Stimulated activated CD4-positive, alpha-beta T cell treated with anti-CD3 and anti-CD28 coated beads, TNF-alpha, amount 100 ng/mL, for 1 hour (primary cell): ENCODE measurements at regions not wholly inside any gene's neighbourhood (a gene's known extent, or its start where the extent isn't known, plus 50 kb on each side); places are given as distances from the start of the nearest gene placed in this dataset.
"Not testable (repeated sequence)": the region's sequence is repeated elsewhere in the genome, so short reads cannot be mapped to it uniquely, and the experiment has no call there.

ENCODE experiments used
- DNase-seq, 3 donors: peaks; one replicate each; pipeline ENCODE4 v3.0.0-alpha.2; 2020; ENCODE audit warnings: low read depth in 3 of 3, low spot score in 1 of 3

GRCh38 chr11:87769661-87770060 lies 405.6 kb downstream of the RAB38 start:
- no peak for DNase-seq

DNA sequence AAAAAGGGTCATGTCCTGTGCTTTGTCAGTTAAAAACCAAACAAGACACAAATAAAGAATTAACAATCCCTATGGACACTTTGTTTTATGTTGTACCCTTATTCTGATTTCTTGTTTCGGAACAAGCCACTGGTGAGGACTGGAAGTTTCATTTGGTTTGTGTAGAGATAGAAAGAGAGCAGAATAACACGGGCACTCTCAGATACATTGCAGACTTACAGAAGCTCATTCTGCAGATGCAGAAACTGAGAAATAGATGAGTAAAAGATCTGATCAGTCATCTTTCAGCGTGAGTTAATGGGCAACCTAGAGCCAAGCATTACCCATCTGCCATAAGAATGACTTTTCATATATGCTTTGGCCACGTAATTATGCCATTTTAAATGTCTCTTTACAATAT lies 407.6 kb downstream of the RAB38 start:
- no peak for DNase-seq

GRCh38 chr11:87764075-87764474 lies 411.2 kb downstream of the RAB38 start:
- DNase-seq: not testable (repeated sequence)

DNA sequence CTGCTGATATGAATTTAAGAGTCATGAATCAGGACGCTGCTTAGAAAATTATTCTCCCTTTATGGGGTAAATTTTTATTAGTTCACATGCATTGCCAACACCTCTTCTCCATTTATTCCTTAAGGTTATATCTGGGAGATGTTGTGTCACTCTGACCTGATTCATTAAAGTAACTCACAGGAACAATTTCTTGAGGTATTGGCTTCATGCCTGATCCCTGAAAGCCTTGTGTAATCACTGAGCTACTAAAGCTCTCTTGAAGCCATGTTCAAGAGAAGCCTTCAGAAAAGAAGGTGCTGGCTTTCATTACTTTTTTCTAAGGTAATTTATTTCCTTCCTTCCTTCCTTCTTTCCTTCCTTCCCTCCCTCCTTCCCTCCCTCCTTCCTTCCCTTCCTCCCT lies 420.6 kb downstream of the RAB38 start:
- DNase-seq: no peak

DNA sequence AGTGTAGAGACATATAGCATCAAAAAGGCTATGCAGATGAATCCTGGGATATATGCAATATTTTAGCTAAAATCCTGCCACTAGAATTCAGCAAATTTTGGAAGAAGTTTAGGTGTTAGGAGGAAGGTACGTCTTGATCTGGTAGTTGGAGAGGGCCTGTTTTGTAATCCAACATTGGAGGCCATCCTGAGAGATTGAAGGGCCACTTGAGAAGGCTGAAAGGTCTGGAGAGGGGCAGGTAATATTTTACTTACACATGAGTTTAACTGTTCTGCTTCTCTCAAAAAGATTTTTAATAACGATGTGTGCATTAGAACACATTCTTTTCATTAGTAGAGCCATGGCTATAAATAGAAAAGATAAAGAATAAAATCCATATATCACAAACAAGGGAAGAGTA lies 422.1 kb downstream of the RAB38 start:
- DNase-seq: no peak

- DNase-seq: no peak
Observed at GRCh38 chr11:87743007-87743406, 432.2 kb downstream of the RAB38 start.

DNA sequence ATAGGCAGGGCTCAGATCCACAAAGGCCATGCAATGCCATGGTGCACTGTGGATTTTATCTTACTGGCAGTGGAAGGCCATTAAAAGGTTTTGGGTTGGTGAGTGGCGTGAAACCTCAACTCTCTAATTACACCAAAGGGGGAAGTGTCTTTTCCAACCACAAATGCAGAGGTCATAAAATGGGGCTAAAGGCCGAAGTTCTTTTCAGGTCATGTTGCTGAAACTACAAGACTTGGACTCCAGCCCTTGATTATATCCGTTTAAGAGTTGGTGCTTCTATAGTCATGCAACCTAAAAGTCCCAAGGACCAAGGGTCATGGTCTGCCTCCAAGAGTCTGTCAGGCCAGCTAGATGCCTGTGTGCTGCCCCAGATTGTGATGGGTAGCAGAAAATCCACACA lies 434.3 kb downstream of the RAB38 start:
- no peak for DNase-seq

GRCh38 chr11:87740451-87740850 lies 434.8 kb downstream of the RAB38 start:
- no peak for DNase-seq

DNA sequence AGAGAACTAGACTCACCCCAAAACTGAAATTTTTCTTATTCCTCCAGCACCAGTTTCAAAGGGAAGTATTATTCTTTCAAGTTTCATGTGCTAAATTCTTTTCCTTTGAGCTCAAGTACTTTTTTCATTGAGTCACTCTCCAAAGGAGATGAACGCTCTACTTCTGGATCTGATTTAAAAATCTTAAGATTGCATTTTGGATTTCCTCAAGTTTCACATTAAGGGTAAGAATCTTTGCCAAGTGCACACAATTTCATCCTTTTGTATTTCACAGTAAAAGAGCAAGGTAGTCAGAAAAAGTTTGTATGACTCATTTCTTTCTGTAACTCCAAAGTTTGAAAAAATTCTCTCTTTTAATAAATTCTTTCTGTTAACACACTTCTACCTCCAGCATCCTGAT lies 435.5 kb downstream of the RAB38 start:
- no peak for DNase-seq

- no peak for DNase-seq
Observed at GRCh38 chr11:87739261-87739660, 436.0 kb downstream of the RAB38 start.

GRCh38 chr11:87736928-87737327 lies 438.3 kb downstream of the RAB38 start:
- DNase-seq: no peak

DNA sequence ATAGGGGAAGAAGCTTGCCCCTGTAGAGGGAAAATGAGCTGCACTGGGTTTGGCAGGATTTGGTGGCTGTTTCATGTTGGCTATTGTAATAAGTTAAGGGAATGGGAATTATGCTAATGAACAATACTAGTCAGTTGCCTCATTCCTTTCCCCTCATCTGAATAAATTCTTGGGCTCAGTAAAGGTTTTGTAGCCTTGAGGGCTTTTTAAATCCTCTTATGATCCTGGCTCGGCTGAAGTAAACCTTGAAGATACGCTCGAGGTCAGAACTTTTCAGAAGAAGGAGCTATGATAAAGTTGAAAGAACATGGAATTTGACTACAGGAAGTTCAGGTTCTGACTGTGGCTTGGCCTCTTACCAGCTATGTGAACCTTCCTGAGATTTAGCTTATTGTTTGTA lies 448.7 kb downstream of the RAB38 start:
- no peak for DNase-seq

- DNase-seq: no peak
Observed at GRCh38 chr11:87724358-87724757, 450.9 kb downstream of the RAB38 start.

DNA sequence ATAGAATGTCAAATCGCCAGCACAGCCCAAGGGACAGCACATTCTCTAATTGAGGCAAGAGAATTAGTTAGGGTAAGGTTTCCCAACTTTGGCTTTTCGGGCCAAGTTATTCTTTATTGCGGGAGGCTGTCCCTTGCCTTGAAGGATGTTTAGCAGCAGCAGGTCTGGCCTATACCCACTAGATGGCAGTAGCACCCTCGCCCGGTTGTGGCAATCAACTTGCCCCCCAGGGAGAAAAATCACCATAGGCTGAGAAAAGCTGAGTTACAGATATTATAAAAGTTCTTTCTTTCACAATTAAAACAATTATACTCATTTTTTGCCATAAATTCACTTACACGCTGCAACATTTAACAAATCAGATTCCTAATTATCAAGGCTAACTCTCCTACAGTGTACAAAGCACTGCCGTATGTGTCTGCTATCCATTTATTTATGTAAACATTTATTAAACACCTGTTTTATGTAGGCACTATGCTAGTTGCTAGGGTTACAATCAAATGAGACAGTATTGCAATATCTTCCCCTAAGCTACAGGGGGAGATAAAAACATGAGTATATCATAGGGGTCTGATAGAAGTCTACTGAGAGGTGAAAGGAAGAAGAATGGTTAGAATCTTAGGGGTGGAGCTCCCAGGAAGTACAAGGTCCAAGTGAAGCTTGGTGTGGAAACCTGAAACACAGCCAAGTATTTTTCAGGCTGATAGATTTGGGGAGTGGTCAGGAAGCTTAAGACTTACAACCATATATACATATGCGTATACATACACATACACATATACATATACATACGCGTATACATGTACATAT lies 452.3 kb downstream of the RAB38 start:
- no peak for DNase-seq

DNA sequence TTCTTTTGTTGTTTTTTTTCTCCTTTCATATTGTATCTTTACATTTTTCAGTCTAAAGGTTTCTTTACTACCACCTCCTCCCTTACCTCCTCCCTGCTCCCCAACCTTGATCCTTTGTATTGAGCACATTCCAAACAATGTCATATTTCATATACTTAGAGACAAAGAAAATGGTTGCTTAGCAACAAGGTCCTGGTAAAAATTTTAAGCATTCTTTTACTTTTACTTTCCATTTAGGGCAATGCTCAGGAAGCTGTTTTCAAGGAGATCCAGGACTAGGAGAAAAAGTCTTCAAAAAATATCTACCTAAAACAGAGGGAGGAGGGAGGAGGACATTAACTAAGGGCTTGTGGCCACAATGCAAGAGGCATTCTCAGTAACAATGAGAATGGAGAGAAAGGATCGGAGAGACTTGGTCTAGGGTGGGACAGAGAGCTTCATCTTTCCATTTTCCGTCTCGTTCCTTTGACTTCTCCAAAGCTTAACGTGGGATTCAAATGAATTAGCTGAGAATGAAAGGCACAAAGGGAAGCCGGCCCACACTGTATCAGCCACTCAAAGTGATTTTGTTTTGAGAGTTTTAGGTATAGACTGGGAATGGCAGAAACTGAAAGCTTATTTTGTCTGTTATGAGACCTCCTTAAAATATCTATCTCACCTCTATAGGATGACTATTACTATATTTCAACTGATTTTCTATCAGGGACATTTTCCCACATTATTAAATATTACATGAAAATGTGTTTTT lies 455.7 kb downstream of the RAB38 start:
- DNase-seq: no peak

GRCh38 chr11:87712802-87713202 lies 462.4 kb downstream of the RAB38 start:
- DNase-seq: no peak

DNA sequence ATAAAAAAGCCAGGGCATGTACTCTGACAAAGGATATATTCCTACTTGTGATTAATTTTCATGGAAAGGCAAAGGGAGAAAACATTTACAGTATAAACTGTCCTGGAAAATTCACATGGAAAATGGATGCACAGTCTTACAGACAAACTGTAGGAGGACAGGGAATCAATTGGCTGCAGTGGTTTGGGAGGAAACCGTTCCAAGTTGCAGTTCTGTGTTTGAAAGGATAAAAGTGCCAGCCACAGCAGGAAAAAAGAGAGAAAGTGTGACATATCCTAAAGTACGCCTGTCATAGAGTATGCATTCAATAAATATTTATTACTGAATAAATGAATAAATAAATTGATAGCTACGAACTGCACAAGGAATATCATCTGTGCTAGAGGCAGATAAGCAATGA lies 462.9 kb downstream of the RAB38 start:
- DNase-seq: no peak

DNA sequence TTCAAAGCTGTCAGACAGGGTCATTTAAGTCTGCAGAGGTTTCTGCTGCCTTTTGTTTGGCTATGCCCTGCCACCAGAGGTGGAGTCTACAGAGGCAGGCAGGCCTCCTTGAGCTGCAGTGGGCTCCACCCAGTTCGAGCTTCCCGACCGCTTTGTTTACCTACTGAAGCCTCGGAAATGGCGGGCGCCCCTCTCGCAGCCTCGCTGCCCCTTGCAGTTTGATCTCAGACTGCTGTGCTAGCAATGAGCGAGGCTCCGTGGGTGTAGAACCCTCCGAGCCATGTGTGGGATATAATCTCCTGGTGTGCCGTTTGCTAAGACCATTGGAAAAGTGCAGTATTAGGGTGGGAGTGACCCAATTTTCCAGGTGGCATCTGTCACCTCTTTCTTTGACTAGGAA lies 471.7 kb downstream of the RAB38 start:
- DNase-seq: not testable (repeated sequence)

- DNase-seq: no peak
Observed at GRCh38 chr11:87675993-87676392, 499.2 kb downstream of the RAB38 start.

DNA sequence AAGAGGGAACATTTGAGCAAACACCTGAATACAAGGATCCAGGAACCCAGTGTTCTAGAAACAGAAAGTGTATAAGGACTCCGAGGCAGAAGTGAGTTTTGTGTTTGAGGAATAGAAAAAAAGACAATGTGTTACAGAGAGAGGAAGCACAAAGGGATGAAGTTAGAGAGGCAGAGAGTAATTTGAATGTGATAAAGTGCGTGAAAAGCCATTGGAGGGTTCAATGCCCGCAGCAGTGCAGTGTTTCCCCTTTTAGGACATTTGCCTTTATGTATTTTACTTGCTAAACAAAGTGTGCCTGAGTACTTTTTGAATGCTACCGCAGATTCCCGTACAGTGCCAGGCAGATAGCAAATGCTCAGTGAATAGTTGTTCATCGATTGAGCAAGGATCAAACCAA lies 508.5 kb downstream of the RAB38 start:
- no peak for DNase-seq

DNA sequence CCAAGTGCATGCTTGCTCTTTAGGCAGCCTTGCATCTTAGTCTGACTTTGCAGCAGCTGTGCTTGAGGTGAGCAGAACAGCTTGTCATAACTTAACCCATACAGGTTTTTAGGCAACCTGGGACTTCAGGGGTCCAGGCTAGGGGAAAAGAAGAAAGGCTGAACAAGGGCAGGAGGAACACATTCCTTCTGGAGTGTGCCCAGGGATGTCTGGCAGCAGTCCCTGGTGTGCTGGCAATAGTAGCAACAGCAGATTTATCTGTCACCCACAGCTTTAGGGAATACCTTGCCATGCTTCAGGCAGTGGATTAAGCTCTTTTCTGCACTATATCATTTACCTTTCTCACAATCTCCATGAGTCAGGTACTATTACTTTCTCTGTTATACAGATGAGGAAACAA lies 513.0 kb downstream of the RAB38 start:
- DNase-seq: no peak

GRCh38 chr11:87660926-87661660 lies 514.1 kb downstream of the RAB38 start:
- no peak for DNase-seq
